Thoracic aorta (tissue), 2 donors: ENCODE measurements at regions not wholly inside any gene's neighbourhood (a gene's known extent, or its start where the extent isn't known, plus 50 kb on each side); places are given as distances from the start of the nearest gene placed in this dataset.

Experiments
- ATAC-seq: fragments of 150-250 bp; one replicate; pipeline ENCODE4 v1.8.0; 2017; ENCODE audit warnings: low read depth; ENCODE audit not compliant: insufficient number of reproducible peaks, low FRiP score
- DNase-seq: peaks from one replicate; pipeline ENCODE4 v3.0.0-alpha.2; 2020; ENCODE audit warnings: low spot score
- H3K27ac ChIP-seq, 2 donors: fragments of 200-600 bp; sonication (generic); 1 replicate in 1 of 2; 2 replicates in 1 of 2; pipeline ENCODE4 v1.5.1; 2016; ENCODE audit warnings: mild to moderate bottlenecking in 2 of 2, moderate library complexity in 2 of 2
- H3K27me3 ChIP-seq: fragments of 200-600 bp; sonication (generic); replicated peaks from 2 replicates; pipeline ENCODE4 v1.6.0; 2016; ENCODE audit warnings: mild to moderate bottlenecking; ENCODE audit not compliant: insufficient read depth
- H3K36me3 ChIP-seq: fragments of 200-600 bp; sonication (generic); one replicate; pipeline ENCODE4 v1.5.1; 2016
- H3K4me1 ChIP-seq, 2 donors: fragments of 200-600 bp; sonication (generic); 1 replicate in 1 of 2; 2 replicates in 1 of 2; pipeline versions ENCODE4 v1.5.1 to v1.6.0; 2016; ENCODE audit warnings: low read depth in 2 of 2, mild to moderate bottlenecking in 1 of 2; ENCODE audit not compliant: control insufficient read depth in 1 of 2
- H3K4me3 ChIP-seq: fragments of 200-600 bp; sonication (generic); 2 replicates; pipeline ENCODE4 v1.5.1; 2016; ENCODE audit warnings: mild to moderate bottlenecking
- H3K9me3 ChIP-seq: fragments of 200-600 bp; sonication (generic); 2 replicates; pipeline ENCODE4 v1.5.1; 2016
- TF ChIP-seq, protein P1 (sequence below): fragments of 200-600 bp; sonication (generic); IDR thresholded peaks from one replicate; pipeline ENCODE4 v1.5.1; 2019; ENCODE audit warnings: antibody characterized with exemption

DNA sequence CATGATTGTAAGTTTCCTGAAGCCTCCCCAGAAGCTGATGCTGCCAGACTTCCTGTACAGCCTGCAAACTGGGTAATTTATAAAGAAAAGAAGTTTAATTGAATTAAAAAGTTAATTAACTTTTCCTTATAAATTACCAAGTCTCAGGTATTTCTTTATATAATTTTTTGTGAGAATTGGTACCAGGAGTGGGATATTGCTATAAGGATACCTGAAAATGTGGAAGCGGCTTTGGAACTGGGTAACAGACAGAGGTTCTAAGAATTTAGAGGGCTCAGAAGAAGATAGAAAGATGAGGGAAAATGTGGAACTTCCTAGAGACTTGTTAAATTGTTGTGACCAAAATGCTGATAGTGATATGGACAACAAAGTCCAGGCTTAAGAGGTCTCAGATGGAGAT lies 163.1 kb downstream of the PTPRU start:
- H3K4me3 ChIP-seq: no peak overlapping the region
- H3K36me3 ChIP-seq: no peaks in the 10 kb centered on the region
- no peak for DNase-seq
- H3K27me3 ChIP-seq: no peaks in the 10 kb centered on the region
- TF ChIP-seq, protein P1, sequence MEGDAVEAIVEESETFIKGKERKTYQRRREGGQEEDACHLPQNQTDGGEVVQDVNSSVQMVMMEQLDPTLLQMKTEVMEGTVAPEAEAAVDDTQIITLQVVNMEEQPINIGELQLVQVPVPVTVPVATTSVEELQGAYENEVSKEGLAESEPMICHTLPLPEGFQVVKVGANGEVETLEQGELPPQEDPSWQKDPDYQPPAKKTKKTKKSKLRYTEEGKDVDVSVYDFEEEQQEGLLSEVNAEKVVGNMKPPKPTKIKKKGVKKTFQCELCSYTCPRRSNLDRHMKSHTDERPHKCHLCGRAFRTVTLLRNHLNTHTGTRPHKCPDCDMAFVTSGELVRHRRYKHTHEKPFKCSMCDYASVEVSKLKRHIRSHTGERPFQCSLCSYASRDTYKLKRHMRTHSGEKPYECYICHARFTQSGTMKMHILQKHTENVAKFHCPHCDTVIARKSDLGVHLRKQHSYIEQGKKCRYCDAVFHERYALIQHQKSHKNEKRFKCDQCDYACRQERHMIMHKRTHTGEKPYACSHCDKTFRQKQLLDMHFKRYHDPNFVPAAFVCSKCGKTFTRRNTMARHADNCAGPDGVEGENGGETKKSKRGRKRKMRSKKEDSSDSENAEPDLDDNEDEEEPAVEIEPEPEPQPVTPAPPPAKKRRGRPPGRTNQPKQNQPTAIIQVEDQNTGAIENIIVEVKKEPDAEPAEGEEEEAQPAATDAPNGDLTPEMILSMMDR: no peak
- H3K9me3 ChIP-seq: peaks cover 3% of the 10 kb centered on the region
- no peaks in the 10 kb centered on the region for H3K4me1 ChIP-seq
- ATAC-seq: no peak
- H3K27ac ChIP-seq: no peak overlapping the region

DNA sequence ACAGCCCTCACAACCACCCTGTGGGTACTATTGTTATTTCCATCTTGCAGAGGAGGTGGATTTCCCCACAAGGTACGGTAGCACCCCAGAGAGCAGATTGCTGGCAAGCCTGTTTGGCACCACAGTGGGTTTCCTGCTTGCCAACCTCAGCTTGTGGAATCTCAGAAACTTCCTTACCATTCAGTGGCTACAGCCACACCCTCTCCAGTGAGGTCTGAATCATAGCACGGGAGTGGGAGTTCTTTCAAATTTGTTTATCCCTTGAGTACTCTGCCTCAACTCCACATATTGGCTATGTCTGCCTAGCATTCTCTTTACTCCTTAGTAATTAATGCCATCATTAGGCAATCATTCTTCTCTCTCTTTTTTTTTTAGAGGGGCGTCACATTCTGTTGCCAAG lies 162.1 kb downstream of the PTPRU start:
- no peaks in the 10 kb centered on the region for H3K36me3 ChIP-seq
- no peaks in the 10 kb centered on the region for H3K27me3 ChIP-seq
- H3K4me3 ChIP-seq: no peak overlapping the region
- DNase-seq (no peak), ATAC-seq (no peak)
- H3K4me1 ChIP-seq: no peaks in the 10 kb centered on the region
- H3K27ac ChIP-seq: no peak overlapping the region
- peaks cover 3% of the 10 kb centered on the region for H3K9me3 ChIP-seq
- TF ChIP-seq, protein P1: no peak

DNA sequence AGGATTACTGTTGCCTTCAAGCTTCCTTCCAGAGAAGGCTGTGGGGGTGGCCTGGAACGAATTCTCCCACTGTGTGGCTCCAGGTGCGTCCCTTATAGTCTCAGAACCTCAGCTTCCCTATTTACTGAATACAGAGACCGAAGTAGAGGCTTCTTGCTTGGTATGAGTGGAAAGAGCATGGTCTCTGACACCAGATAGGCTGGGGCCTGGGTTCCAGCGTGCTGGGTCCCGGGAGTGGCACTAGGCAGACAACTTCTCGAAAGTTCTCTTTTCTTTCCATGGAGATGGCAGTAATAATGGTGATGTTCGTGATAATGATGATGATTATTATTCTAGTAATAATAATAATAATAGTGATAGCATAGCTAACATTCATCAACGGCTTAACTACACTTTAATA lies 161.7 kb downstream of the PTPRU start:
- no peak for DNase-seq
- Histone ChIP-seq H3K36me3 (no peaks in the 10 kb centered on the region), H3K27me3 (no peaks in the 10 kb centered on the region), H3K4me3 (no peak overlapping the region), H3K9me3 (peaks cover 3% of the 10 kb centered on the region), H3K27ac (no peak overlapping the region), H3K4me1 (no peaks in the 10 kb centered on the region)
- ATAC-seq: no peak
- TF ChIP-seq, protein P1: no peak

DNA sequence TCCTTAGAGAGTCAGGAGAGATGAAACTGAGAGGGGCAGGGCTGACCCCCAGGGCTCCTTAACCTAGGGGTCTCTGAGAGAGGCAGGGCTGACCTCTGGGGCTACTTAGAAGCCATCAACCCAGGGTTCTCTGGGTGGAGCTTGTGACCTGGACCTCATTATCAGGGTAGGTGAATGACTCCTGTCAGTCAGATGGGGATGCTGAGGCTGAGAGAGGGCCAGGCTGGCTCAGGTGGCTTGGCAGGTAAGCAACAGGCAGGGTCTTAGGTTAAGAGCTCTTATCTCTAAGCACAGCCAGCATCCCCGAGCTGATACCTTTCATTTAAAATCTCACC lies 160.9 kb downstream of the PTPRU start:
- no peaks in the 10 kb centered on the region for H3K27me3 ChIP-seq
- DNase-seq (no peak), ATAC-seq (no peak)
- TF ChIP-seq, protein P1: no peak
- H3K36me3 ChIP-seq: no peaks in the 10 kb centered on the region
- peaks cover 3% of the 10 kb centered on the region for H3K9me3 ChIP-seq
- H3K4me1 ChIP-seq: no peaks in the 10 kb centered on the region
- no peak overlapping the region for H3K4me3 ChIP-seq
- H3K27ac ChIP-seq: no peak overlapping the region

DNA sequence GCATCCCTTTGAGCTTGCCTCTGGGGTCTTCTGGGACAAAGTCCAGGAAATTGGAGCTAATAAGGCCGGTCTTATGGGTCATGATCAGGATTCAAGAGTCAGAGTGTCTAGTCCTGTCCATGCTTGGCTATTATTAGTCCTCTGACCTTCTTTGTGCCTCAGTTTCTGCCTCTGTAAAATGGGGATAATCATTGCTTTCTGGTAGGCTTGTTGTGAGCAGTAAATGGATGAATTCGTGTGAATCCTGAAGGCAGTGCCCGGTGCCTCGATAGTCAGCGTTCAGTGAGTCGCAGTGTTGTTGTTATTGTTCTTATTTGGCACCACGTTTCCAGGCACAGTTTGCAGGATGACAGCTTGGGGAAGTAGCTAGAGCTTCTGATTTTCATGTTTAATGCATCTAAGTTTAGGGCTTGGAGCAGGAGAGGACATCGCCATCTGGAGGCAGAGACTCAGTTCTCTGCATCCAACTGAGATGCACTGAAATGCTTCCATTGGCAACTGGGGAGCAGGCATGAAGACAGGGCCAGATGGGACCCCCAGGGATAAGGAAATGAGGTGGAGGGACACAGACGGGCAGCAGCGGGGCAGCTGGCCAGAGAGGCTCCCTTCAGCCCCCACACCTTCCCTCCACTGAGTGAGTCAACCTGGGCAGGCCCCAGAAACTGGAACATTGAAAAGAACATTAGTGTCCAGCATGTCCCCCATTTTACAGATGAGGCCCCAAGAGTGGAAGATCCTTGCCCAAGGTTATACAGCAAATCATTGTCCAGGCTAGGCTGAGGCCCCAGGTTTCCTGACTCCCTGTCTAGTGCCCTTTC lies 160.3 kb downstream of the PTPRU start:
- H3K27me3 ChIP-seq: no peaks in the 10 kb centered on the region
- TF ChIP-seq, protein P1: no peak
- ATAC-seq: no peak
- DNase-seq: no peak
- H3K4me3 ChIP-seq: no peak overlapping the region
- no peaks in the 10 kb centered on the region for H3K4me1 ChIP-seq
- H3K27ac ChIP-seq: no peak overlapping the region
- H3K9me3 ChIP-seq: peaks cover 3% of the 10 kb centered on the region
- H3K36me3 ChIP-seq: no peaks in the 10 kb centered on the region
